Uterus (tissue), 2 donors: ENCODE measurements at regions not wholly inside any gene's neighbourhood (a gene's known extent, or its start where the extent isn't known, plus 50 kb on each side); places are given as distances from the start of the nearest gene placed in this dataset.

ENCODE experiments used
- POLR2A ChIP-seq, 2 donors: fragments of 450-650 bp; IDR thresholded peaks; one replicate each; pipeline ENCODE4 v1.6.1; 2016; ENCODE audit warnings: antibody characterized with exemption in 2 of 2, mild to moderate bottlenecking in 1 of 2, moderate library complexity in 1 of 2
- TF ChIP-seq, protein P1 (sequence below), 4 experiments: fragments of 200-600 bp in 2 of 4; fragments of 450-650 bp in 2 of 4; sonication (generic) in 2 of 4; IDR thresholded peaks; one replicate each; pipeline ENCODE4 v1.5.1; 2016 to 2019; ENCODE audit warnings: antibody characterized with exemption in 4 of 4, mild to moderate bottlenecking in 2 of 4, moderate library complexity in 1 of 4

DNA sequence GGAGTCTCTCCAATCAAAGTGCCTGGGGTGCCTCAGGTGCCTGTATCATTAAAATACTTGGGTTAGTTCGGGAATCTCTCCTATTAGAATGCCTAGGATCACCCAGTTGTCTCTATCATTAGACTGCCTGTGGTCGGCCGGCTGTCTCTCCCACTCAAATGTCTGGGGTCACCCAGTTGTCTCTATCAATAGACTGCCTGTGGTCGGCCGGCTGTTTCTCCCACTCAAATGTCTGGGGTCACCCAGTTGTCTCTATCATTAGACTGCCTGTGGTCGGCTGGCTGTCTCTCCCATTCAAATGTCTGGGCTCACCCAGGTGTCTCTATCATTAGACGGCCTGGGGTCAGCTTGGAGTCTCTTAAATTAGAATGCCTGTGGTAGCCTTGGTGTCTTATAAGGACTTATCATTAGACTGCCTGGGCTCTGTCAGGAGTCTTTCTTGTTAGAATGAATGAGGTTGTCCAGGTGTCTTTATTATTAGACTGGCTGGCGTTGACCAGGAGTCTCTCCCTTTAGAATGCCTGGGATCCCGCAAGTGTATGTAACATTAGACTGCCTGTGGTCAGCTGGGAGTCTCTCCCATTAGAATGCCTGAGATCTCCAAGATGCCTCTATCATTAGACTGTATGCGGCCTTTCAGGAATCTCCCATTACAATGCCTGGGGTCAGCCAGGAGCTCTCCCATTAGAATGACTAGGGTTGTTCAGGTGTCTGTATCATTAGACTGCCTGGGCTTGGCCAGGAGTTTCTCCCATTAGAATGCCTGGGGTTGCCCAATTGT lies 1555.5 kb downstream of the UQCRFS1 start:
- TF ChIP-seq, protein P1, sequence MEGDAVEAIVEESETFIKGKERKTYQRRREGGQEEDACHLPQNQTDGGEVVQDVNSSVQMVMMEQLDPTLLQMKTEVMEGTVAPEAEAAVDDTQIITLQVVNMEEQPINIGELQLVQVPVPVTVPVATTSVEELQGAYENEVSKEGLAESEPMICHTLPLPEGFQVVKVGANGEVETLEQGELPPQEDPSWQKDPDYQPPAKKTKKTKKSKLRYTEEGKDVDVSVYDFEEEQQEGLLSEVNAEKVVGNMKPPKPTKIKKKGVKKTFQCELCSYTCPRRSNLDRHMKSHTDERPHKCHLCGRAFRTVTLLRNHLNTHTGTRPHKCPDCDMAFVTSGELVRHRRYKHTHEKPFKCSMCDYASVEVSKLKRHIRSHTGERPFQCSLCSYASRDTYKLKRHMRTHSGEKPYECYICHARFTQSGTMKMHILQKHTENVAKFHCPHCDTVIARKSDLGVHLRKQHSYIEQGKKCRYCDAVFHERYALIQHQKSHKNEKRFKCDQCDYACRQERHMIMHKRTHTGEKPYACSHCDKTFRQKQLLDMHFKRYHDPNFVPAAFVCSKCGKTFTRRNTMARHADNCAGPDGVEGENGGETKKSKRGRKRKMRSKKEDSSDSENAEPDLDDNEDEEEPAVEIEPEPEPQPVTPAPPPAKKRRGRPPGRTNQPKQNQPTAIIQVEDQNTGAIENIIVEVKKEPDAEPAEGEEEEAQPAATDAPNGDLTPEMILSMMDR (IDR thresholded peaks at IDR 0.05) = no peak
- TF ChIP-seq POLR2A (IDR thresholded peaks at IDR 0.05) = no peak
